ENCODE measurements at regions not wholly inside any gene's neighbourhood (a gene's known extent, or its start where the extent isn't known, plus 50 kb on each side); places are given as distances from the start of the nearest gene placed in this dataset.

- TF ChIP-seq CTCF (IDR thresholded peaks at IDR 0.05; ENCODE audit: unreplicated experiment), result no peak
- CTCF ChIA-PET, result no interaction called here
- Mint-ChIP-seq H3K27ac (ENCODE audit: unreplicated experiment) (no peak overlapping the region), H3K4me3 (ENCODE audit: low read depth, unreplicated experiment) (peak overlapping the region; percentile 49), H3K27me3 (ENCODE audit: unreplicated experiment) (peaks cover 12% of the 10 kb centered on the region), H3K4me1 (ENCODE audit: low read depth, unreplicated experiment) (no peaks in the 10 kb centered on the region), H3K9me3 (ENCODE audit: low read depth, unreplicated experiment) (no peaks in the 10 kb centered on the region), H3K36me3 (ENCODE audit: insufficient read depth, unreplicated experiment) (no peaks in the 10 kb centered on the region)
- no peak for DNase-seq
- no TSS peak for BruUV-seq (replicated peaks)
- intact Hi-C loops (cut with micrococcal nuclease; ENCODE audit: unreplicated experiment), result no loop called here
These were observed 256.4 kb upstream of the SOX21 start for GRCh38 chr13:94968757-94969086.

- Mint-ChIP-seq H3K27ac (ENCODE audit: unreplicated experiment) (no peak overlapping the region), H3K36me3 (ENCODE audit: insufficient read depth, unreplicated experiment) (no peaks in the 10 kb centered on the region), H3K9me3 (ENCODE audit: low read depth, unreplicated experiment) (no peaks in the 10 kb centered on the region), H3K27me3 (ENCODE audit: unreplicated experiment) (peaks cover 12% of the 10 kb centered on the region), H3K4me3 (ENCODE audit: low read depth, unreplicated experiment) (peak overlapping the region; percentile 49), H3K4me1 (ENCODE audit: low read depth, unreplicated experiment) (no peaks in the 10 kb centered on the region)
- intact Hi-C loops (cut with micrococcal nuclease; ENCODE audit: unreplicated experiment), result no loop called here
- CTCF ChIA-PET, result no interaction called here
- TF ChIP-seq CTCF (IDR thresholded peaks at IDR 0.05; ENCODE audit: unreplicated experiment), result no peak
- BruUV-seq (replicated peaks), result no TSS peak
- DNase-seq, result no peak
These were observed 255.9 kb upstream of the SOX21 start for GRCh38 chr13:94968040-94968756.

- Mint-ChIP-seq H3K9me3 (ENCODE audit: low read depth, unreplicated experiment) (no peaks in the 10 kb centered on the region), H3K4me3 (ENCODE audit: low read depth, unreplicated experiment) (no peak overlapping the region)
- BruUV-seq (replicated peaks), result no TSS peak
These were observed 255.1 kb upstream of the SOX21 start for GRCh38 chr13:94967183-94968039.

GRCh38 chr13:94966422-94966955 is 254.1 kb upstream of the SOX21 start:
- BruUV-seq (replicated peaks), result no TSS peak
- CTCF ChIA-PET, result no interaction called here
- no peak for DNase-seq
- H3K27me3 Mint-ChIP-seq (ENCODE audit: unreplicated experiment), result peaks cover 12% of the 10 kb centered on the region
- H3K9me3 Mint-ChIP-seq (ENCODE audit: low read depth, unreplicated experiment), result no peaks in the 10 kb centered on the region
- no peak overlapping the region for H3K4me3 Mint-ChIP-seq (ENCODE audit: low read depth, unreplicated experiment)
- intact Hi-C loops (cut with micrococcal nuclease; ENCODE audit: unreplicated experiment), result no loop called here
- no peaks in the 10 kb centered on the region for H3K4me1 Mint-ChIP-seq (ENCODE audit: low read depth, unreplicated experiment)
- no peak overlapping the region for H3K27ac Mint-ChIP-seq (ENCODE audit: unreplicated experiment)
- H3K36me3 Mint-ChIP-seq (ENCODE audit: insufficient read depth, unreplicated experiment), result no peaks in the 10 kb centered on the region
- no peak for TF ChIP-seq CTCF (IDR thresholded peaks at IDR 0.05; ENCODE audit: unreplicated experiment)

More at GRCh38 chr13:94967183-94968039, 255.1 kb upstream of the SOX21 start:
- intact Hi-C loops (cut with micrococcal nuclease; ENCODE audit: unreplicated experiment), result no loop called here
- no peak overlapping the region for H3K27ac Mint-ChIP-seq (ENCODE audit: unreplicated experiment)
- H3K27me3 Mint-ChIP-seq (ENCODE audit: unreplicated experiment), result peaks cover 12% of the 10 kb centered on the region
- CTCF ChIA-PET, result no interaction called here
- no peaks in the 10 kb centered on the region for H3K4me1 Mint-ChIP-seq (ENCODE audit: low read depth, unreplicated experiment)
- H3K36me3 Mint-ChIP-seq (ENCODE audit: insufficient read depth, unreplicated experiment), result no peaks in the 10 kb centered on the region
- peak; percentile 2 for DNase-seq
- TF ChIP-seq CTCF (IDR thresholded peaks at IDR 0.05; ENCODE audit: unreplicated experiment), result no peak
